ENCODE measurements at regions not wholly inside any gene's neighbourhood (a gene's known extent, or its start where the extent isn't known, plus 50 kb on each side); places are given as distances from the start of the nearest gene placed in this dataset.

- Histone ChIP-seq H3K9me2 (ENCODE audit: low read depth, low read length) (no peaks in the 10 kb centered on the region), H3K79me2 (ENCODE audit: insufficient read depth, low read length) (no peaks in the 10 kb centered on the region), H4K20me1 (ENCODE audit: insufficient read depth, low read length) (no peaks in the 10 kb centered on the region), H3K27ac (ENCODE audit: low read depth, low read length, poor library complexity, severe bottlenecking) (no peak overlapping the region), H3K36me3 (ENCODE audit: insufficient read depth, low read length) (no peaks in the 10 kb centered on the region), H3K4me1 (ENCODE audit: insufficient read depth, low read length, severe bottlenecking) (no peaks in the 10 kb centered on the region), H3K9ac (ENCODE audit: low read length) (no peak overlapping the region), H3K4me2 (ENCODE audit: low read length) (no peak overlapping the region), H2AFZ (ENCODE audit: low read length) (no peak overlapping the region), H3F3A (ENCODE audit: insufficient read depth, low read length) (no peaks in the 10 kb centered on the region), H3K9me3 (ENCODE audit: low read length) (no peaks in the 10 kb centered on the region), H3K4me3 (ENCODE audit: low read depth, low read length, poor library complexity, severe bottlenecking) (no peak overlapping the region), H3K27me3 (ENCODE audit: insufficient read depth, low read length) (no peaks in the 10 kb centered on the region)
- TF ChIP-seq EZH2 (IDR thresholded peaks at IDR 0.05; ENCODE audit: borderline replicate concordance, low read length) (no peak), CTCF (IDR thresholded peaks at IDR 0.05; ENCODE audit: low read length) (no peak)
Observed at GRCh38 chr11:80009081-80009480, 568.3 kb upstream of the TENM4 start.

- H3F3A ChIP-seq (ENCODE audit: insufficient read depth, low read length), result no peaks in the 10 kb centered on the region
- H3K9ac ChIP-seq (ENCODE audit: low read length), result no peak overlapping the region
- no peak overlapping the region for H3K4me2 ChIP-seq (ENCODE audit: low read length)
- H3K4me3 ChIP-seq (ENCODE audit: low read depth, low read length, poor library complexity, severe bottlenecking), result no peak overlapping the region
- no peak overlapping the region for H3K27ac ChIP-seq (ENCODE audit: low read depth, low read length, poor library complexity, severe bottlenecking)
- TF ChIP-seq CTCF (IDR thresholded peaks at IDR 0.05; ENCODE audit: low read length) (no peak), EZH2 (IDR thresholded peaks at IDR 0.05; ENCODE audit: borderline replicate concordance, low read length) (no peak)
- no peaks in the 10 kb centered on the region for H3K36me3 ChIP-seq (ENCODE audit: insufficient read depth, low read length)
- H3K9me3 ChIP-seq (ENCODE audit: low read length), result no peaks in the 10 kb centered on the region
- no peaks in the 10 kb centered on the region for H3K4me1 ChIP-seq (ENCODE audit: insufficient read depth, low read length, severe bottlenecking)
- no peaks in the 10 kb centered on the region for H3K27me3 ChIP-seq (ENCODE audit: insufficient read depth, low read length)
- no peaks in the 10 kb centered on the region for H4K20me1 ChIP-seq (ENCODE audit: insufficient read depth, low read length)
- no peaks in the 10 kb centered on the region for H3K79me2 ChIP-seq (ENCODE audit: insufficient read depth, low read length)
- no peaks in the 10 kb centered on the region for H3K9me2 ChIP-seq (ENCODE audit: low read depth, low read length)
- no peak overlapping the region for H2AFZ ChIP-seq (ENCODE audit: low read length)
Observed at GRCh38 chr11:80007616-80008015, 566.8 kb upstream of the TENM4 start.

GRCh38 chr11:79990141-79990540, 549.3 kb upstream of the TENM4 start:
- Histone ChIP-seq H3K9ac (ENCODE audit: low read length) (no peak overlapping the region), H3K9me2 (ENCODE audit: low read depth, low read length) (no peaks in the 10 kb centered on the region), H3K9me3 (ENCODE audit: low read length) (no peaks in the 10 kb centered on the region), H3K4me3 (ENCODE audit: low read depth, low read length, poor library complexity, severe bottlenecking) (no peak overlapping the region), H3K4me1 (ENCODE audit: insufficient read depth, low read length, severe bottlenecking) (no peaks in the 10 kb centered on the region), H2AFZ (ENCODE audit: low read length) (no peak overlapping the region), H3K27ac (ENCODE audit: low read depth, low read length, poor library complexity, severe bottlenecking) (no peak overlapping the region), H3K79me2 (ENCODE audit: insufficient read depth, low read length) (no peaks in the 10 kb centered on the region), H3K4me2 (ENCODE audit: low read length) (no peak overlapping the region), H4K20me1 (ENCODE audit: insufficient read depth, low read length) (no peaks in the 10 kb centered on the region), H3F3A (ENCODE audit: insufficient read depth, low read length) (no peaks in the 10 kb centered on the region), H3K27me3 (ENCODE audit: insufficient read depth, low read length) (no peaks in the 10 kb centered on the region), H3K36me3 (ENCODE audit: insufficient read depth, low read length) (no peaks in the 10 kb centered on the region)
- TF ChIP-seq CTCF (IDR thresholded peaks at IDR 0.05; ENCODE audit: low read length) (no peak), EZH2 (IDR thresholded peaks at IDR 0.05; ENCODE audit: borderline replicate concordance, low read length) (no peak)

Measured in OCI-LY1 (cell line).